KMS-11 (cell line): ENCODE measurements at regions not wholly inside any gene's neighbourhood (a gene's known extent, or its start where the extent isn't known, plus 50 kb on each side); places are given as distances from the start of the nearest gene placed in this dataset.
"Not testable (repeated sequence)": the region's sequence is repeated elsewhere in the genome, so short reads cannot be mapped to it uniquely, and the experiment has no call there.

Experiments used
- H2AFZ ChIP-seq: fragments of 200-600 bp; sonication (generic); 2 replicates; pipeline ENCODE4 v1.6.1; 2016; ENCODE audit warnings: antibody characterized with exemption, mixed run types, low read depth
- H3K27ac ChIP-seq: fragments of 200-600 bp; sonication (generic); 2 replicates; pipeline ENCODE4 v1.6.1; 2016; ENCODE audit warnings: mild to moderate bottlenecking, mixed run types
- H3K27me3 ChIP-seq: fragments of 200-600 bp; sonication (generic); 2 replicates; pipeline ENCODE4 v1.6.1; 2017; ENCODE audit warnings: mild to moderate bottlenecking, low read depth, mixed run types, moderate library complexity; ENCODE audit not compliant: insufficient read depth
- H3K36me3 ChIP-seq: fragments of 200-600 bp; sonication (generic); 2 replicates; pipeline ENCODE4 v1.6.1; 2017; ENCODE audit warnings: mild to moderate bottlenecking, mixed run types; ENCODE audit not compliant: insufficient read depth
- H3K4me1 ChIP-seq: fragments of 200-600 bp; sonication (generic); 2 replicates; pipeline ENCODE4 v1.6.1; 2016; ENCODE audit warnings: mild to moderate bottlenecking, low read depth, mixed run types; ENCODE audit not compliant: poor library complexity, severe bottlenecking
- H3K4me2 ChIP-seq: fragments of 200-600 bp; sonication (generic); 2 replicates; pipeline ENCODE4 v1.7.0; 2016; ENCODE audit warnings: mild to moderate bottlenecking, mixed run types
- H3K4me3 ChIP-seq: fragments of 200-600 bp; sonication (generic); IDR thresholded peaks from 2 replicates; pipeline ENCODE4 v1.6.1; 2017; ENCODE audit warnings: low read depth, low read length, mixed read lengths; ENCODE audit not compliant: insufficient read depth
- H3K79me2 ChIP-seq: fragments of 200-600 bp; sonication (generic); 2 replicates; pipeline ENCODE4 v1.6.1; 2016; ENCODE audit warnings: low read depth, mixed run types; ENCODE audit not compliant: insufficient read depth
- H3K9ac ChIP-seq: fragments of 200-600 bp; sonication (generic); 2 replicates; pipeline ENCODE4 v1.6.1; 2016; ENCODE audit warnings: mild to moderate bottlenecking, mixed run types
- H4K20me1 ChIP-seq: fragments of 200-600 bp; sonication (generic); 2 replicates; pipeline ENCODE4 v1.6.1; 2016; ENCODE audit warnings: mild to moderate bottlenecking, mixed run types; ENCODE audit not compliant: insufficient read depth
- TF ChIP-seq, protein P1 (sequence below): fragments of 200-600 bp; sonication (generic); conservative IDR thresholded peaks from 2 replicates; pipeline ENCODE4 v1.6.1; 2017; ENCODE audit warnings: low read depth, mild to moderate bottlenecking, antibody characterized with exemption, low read length, moderate library complexity, mixed read lengths

GRCh38 chr18:72993250-72993649, 125.5 kb upstream of the NETO1 start:
- Histone ChIP-seq H3K4me1 (no peaks in the 10 kb centered on the region), H4K20me1 (no peaks in the 10 kb centered on the region), H3K27me3 (no peaks in the 10 kb centered on the region), H3K4me3 (no peak overlapping the region), H2AFZ (no peak overlapping the region), H3K4me2 (no peak overlapping the region), H3K36me3 (no peaks in the 10 kb centered on the region), H3K27ac (no peak overlapping the region), H3K9ac (no peak overlapping the region), H3K79me2 (no peaks in the 10 kb centered on the region)
- TF ChIP-seq, protein P1, sequence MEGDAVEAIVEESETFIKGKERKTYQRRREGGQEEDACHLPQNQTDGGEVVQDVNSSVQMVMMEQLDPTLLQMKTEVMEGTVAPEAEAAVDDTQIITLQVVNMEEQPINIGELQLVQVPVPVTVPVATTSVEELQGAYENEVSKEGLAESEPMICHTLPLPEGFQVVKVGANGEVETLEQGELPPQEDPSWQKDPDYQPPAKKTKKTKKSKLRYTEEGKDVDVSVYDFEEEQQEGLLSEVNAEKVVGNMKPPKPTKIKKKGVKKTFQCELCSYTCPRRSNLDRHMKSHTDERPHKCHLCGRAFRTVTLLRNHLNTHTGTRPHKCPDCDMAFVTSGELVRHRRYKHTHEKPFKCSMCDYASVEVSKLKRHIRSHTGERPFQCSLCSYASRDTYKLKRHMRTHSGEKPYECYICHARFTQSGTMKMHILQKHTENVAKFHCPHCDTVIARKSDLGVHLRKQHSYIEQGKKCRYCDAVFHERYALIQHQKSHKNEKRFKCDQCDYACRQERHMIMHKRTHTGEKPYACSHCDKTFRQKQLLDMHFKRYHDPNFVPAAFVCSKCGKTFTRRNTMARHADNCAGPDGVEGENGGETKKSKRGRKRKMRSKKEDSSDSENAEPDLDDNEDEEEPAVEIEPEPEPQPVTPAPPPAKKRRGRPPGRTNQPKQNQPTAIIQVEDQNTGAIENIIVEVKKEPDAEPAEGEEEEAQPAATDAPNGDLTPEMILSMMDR: no peak

- H3K27me3 ChIP-seq: peaks cover 7% of the 10 kb centered on the region; the same call in 1 of the 2 replicates
- no peaks in the 10 kb centered on the region for H3K36me3 ChIP-seq
- no peak overlapping the region for H2AFZ ChIP-seq
- H3K4me1 ChIP-seq: peaks cover 7% of the 10 kb centered on the region
- H4K20me1 ChIP-seq: no peaks in the 10 kb centered on the region
- no peak overlapping the region for H3K9ac ChIP-seq
- no peaks in the 10 kb centered on the region for H3K79me2 ChIP-seq
- H3K4me3 ChIP-seq: no peak overlapping the region
- no peak overlapping the region for H3K27ac ChIP-seq
- no peak overlapping the region for H3K4me2 ChIP-seq
- TF ChIP-seq, protein P1: no peak
Observed at GRCh38 chr18:72991379-72991778, 123.6 kb upstream of the NETO1 start.

- H4K20me1 ChIP-seq, H3K79me2 ChIP-seq, H3K36me3 ChIP-seq, H3K4me2 ChIP-seq, H3K27ac ChIP-seq, H3K9ac ChIP-seq, H3K4me3 ChIP-seq, H2AFZ ChIP-seq: not testable (repeated sequence)
- Histone ChIP-seq H3K4me1 (peaks cover 21% of the 10 kb centered on the region), H3K27me3 (peaks cover 25% of the 10 kb centered on the region)
Observed at GRCh38 chr18:72987570-72987969, 119.8 kb upstream of the NETO1 start.

GRCh38 chr18:72986103-72986502, 118.3 kb upstream of the NETO1 start:
- Histone ChIP-seq H3K79me2 (no peaks in the 10 kb centered on the region), H2AFZ (no peak overlapping the region), H3K27ac (no peak overlapping the region), H3K4me1 (peaks cover 21% of the 10 kb centered on the region), H3K9ac (no peak overlapping the region), H3K27me3 (peaks cover 25% of the 10 kb centered on the region), H3K4me2 (peak overlapping the region; percentile 18; the same call in 1 of the 2 replicates), H3K4me3 (no peak overlapping the region), H4K20me1 (no peaks in the 10 kb centered on the region), H3K36me3 (no peaks in the 10 kb centered on the region)
- TF ChIP-seq, protein P1: no peak

DNA sequence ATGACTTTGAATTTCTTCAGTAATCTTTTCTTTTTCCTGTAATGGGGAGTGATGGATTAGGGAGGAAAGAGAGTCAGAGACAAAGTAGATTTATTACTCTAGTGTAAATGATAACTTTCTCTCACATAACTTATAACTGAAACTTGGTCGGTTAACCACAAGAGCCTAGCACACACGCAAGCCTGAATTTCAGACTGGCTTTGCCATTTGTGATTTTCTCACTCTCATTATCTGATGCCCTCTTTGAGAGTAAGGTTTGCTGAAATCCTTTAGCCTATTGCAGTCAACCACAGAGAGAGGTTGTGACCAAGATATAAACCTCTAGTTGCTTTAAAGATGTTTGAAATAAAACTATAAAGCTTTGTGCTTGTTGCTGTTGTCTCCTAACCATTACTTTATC, 117.9 kb upstream of the NETO1 start:
- Histone ChIP-seq H3K4me2 (peak overlapping the region; percentile 18; the same call in 1 of the 2 replicates), H3K27ac (no peak overlapping the region), H3K36me3 (no peaks in the 10 kb centered on the region), H3K27me3 (peaks cover 25% of the 10 kb centered on the region), H2AFZ (no peak overlapping the region), H3K4me1 (peaks cover 21% of the 10 kb centered on the region), H4K20me1 (no peaks in the 10 kb centered on the region), H3K9ac (no peak overlapping the region), H3K4me3 (no peak overlapping the region), H3K79me2 (no peaks in the 10 kb centered on the region)
- TF ChIP-seq, protein P1: no peak
